ENCODE measurements at regions not wholly inside any gene's neighbourhood (a gene's known extent, or its start where the extent isn't known, plus 50 kb on each side); places are given as distances from the start of the nearest gene placed in this dataset.

DNA sequence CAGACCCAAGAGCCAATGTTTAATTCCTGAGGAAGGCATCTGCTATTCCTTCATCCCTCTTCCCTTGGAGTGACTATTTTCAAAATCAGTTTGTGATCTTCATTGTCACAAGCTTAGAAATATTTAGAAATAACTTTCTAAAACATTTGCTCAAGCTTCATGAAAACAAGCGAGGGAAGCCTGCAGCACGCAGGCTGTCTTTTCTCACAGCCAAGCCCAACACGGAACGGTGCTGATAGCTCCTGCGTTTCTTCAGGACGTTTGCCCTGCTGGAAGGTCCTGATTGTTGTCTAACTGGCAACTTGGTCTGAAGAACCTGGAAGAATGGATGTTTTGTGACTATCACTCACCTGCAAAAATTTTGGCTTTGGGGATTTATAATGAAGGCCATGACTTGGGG lies 152.5 kb downstream of the FGF9 start:
- Histone ChIP-seq H3K4me3 (no peak overlapping the region), H3K27ac (no peak overlapping the region), H3K4me1 (ENCODE audit: control insufficient read depth in 1 of 2, low read depth in 2 of 2) (no peaks in the 10 kb centered on the region), H3K36me3 (no peaks in the 10 kb centered on the region), H3K27me3 (replicated peaks; ENCODE audit: insufficient read depth) (no peaks in the 10 kb centered on the region), H3K9me3 (no peaks in the 10 kb centered on the region)
- DNase-seq (ENCODE audit: low spot score) (no peak), ATAC-seq (ENCODE audit: insufficient number of reproducible peaks, low FRiP score, low read depth) (no peak)
- TF ChIP-seq, protein P1, sequence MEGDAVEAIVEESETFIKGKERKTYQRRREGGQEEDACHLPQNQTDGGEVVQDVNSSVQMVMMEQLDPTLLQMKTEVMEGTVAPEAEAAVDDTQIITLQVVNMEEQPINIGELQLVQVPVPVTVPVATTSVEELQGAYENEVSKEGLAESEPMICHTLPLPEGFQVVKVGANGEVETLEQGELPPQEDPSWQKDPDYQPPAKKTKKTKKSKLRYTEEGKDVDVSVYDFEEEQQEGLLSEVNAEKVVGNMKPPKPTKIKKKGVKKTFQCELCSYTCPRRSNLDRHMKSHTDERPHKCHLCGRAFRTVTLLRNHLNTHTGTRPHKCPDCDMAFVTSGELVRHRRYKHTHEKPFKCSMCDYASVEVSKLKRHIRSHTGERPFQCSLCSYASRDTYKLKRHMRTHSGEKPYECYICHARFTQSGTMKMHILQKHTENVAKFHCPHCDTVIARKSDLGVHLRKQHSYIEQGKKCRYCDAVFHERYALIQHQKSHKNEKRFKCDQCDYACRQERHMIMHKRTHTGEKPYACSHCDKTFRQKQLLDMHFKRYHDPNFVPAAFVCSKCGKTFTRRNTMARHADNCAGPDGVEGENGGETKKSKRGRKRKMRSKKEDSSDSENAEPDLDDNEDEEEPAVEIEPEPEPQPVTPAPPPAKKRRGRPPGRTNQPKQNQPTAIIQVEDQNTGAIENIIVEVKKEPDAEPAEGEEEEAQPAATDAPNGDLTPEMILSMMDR (IDR thresholded peaks at IDR 0.05) = no peak

DNA sequence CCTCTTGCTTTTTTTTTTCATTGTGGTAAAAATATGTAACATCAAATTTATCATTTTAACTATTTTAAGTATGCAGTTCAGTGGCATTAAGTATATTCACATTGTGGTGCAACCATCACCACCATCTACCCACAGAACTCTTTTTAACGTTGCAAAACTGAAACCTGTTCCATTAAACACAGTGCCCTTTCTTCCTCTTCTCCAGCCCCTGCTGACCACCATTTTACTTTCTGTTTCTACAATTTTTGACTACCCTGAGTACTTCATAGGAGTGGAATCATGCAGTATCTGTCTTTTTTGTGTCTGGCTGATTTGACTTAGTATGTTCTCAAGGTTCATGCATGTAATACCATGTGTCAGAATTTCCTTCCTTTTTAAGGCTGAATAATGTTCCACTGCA lies 153.1 kb downstream of the FGF9 start:
- TF ChIP-seq, protein P1 (IDR thresholded peaks at IDR 0.05) = no peak
- H3K4me3 ChIP-seq = no peak overlapping the region
- no peaks in the 10 kb centered on the region for H3K36me3 ChIP-seq
- H3K27me3 ChIP-seq (replicated peaks; ENCODE audit: insufficient read depth) = no peaks in the 10 kb centered on the region
- no peak for ATAC-seq (ENCODE audit: insufficient number of reproducible peaks, low FRiP score, low read depth)
- DNase-seq (ENCODE audit: low spot score) = no peak
- no peak overlapping the region for H3K27ac ChIP-seq
- H3K9me3 ChIP-seq = no peaks in the 10 kb centered on the region
- H3K4me1 ChIP-seq (ENCODE audit: control insufficient read depth in 1 of 2, low read depth in 2 of 2) = no peaks in the 10 kb centered on the region

DNA sequence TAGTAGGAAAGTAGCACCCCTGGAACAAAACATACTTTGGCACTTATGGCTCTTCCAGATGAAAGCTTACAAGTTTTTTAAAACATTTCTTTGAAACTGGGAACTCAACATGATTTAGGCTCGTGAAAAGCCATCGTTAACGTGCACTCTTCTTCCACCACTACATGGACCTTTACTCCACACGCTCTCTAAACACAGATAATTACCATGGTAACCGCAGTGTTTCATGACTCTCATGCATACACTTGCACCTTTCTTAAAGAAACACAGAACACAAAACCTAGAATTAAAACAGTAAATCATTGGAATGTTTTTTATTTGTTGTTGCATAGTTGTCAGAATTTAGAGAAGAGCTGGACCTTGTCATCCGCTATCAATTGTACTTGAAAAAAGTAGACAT lies 154.3 kb downstream of the FGF9 start:
- Histone ChIP-seq H3K4me1 (ENCODE audit: control insufficient read depth in 1 of 2, low read depth in 2 of 2) (no peaks in the 10 kb centered on the region), H3K36me3 (no peaks in the 10 kb centered on the region), H3K9me3 (no peaks in the 10 kb centered on the region), H3K27ac (no peak overlapping the region), H3K27me3 (replicated peaks; ENCODE audit: insufficient read depth) (no peaks in the 10 kb centered on the region), H3K4me3 (no peak overlapping the region)
- no peak for ATAC-seq (ENCODE audit: insufficient number of reproducible peaks, low FRiP score, low read depth)
- DNase-seq (ENCODE audit: low spot score) = no peak
- TF ChIP-seq, protein P1 (IDR thresholded peaks at IDR 0.05) = no peak

DNA sequence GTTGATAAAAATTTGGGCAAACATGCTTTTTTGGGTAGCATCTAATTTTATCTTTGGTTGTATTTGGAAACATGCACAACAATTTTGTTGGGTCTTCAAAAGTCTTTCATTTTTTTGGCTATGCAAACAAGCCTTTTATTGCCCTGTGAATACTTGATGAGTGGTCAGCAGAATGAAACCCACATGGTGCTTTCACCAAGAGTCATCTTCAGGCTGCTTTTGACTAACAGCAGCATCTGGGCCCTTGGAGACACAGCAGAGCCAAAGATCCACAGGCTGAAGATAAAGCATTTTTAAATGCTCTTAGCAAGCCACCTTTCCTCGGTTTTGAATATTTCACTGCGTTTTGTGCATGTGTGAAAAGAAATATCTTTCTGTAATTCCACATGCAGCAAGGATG lies 154.9 kb downstream of the FGF9 start:
- Histone ChIP-seq H3K27me3 (replicated peaks; ENCODE audit: insufficient read depth) (no peaks in the 10 kb centered on the region), H3K9me3 (no peaks in the 10 kb centered on the region), H3K36me3 (no peaks in the 10 kb centered on the region), H3K4me3 (no peak overlapping the region), H3K27ac (no peak overlapping the region), H3K4me1 (ENCODE audit: control insufficient read depth in 1 of 2, low read depth in 2 of 2) (no peaks in the 10 kb centered on the region)
- TF ChIP-seq, protein P1 (IDR thresholded peaks at IDR 0.05) = no peak
- no peak for DNase-seq (ENCODE audit: low spot score)
- no peak for ATAC-seq (ENCODE audit: insufficient number of reproducible peaks, low FRiP score, low read depth)

GRCh38 chr13:21826214-21827015 lies 155.5 kb downstream of the FGF9 start:
- ATAC-seq (ENCODE audit: insufficient number of reproducible peaks, low FRiP score, low read depth) = no peak
- DNase-seq (ENCODE audit: low spot score) = no peak
- TF ChIP-seq, protein P1 (IDR thresholded peaks at IDR 0.05) = no peak
- Histone ChIP-seq H3K9me3 (no peaks in the 10 kb centered on the region), H3K27ac (no peak overlapping the region), H3K36me3 (no peaks in the 10 kb centered on the region), H3K4me1 (ENCODE audit: control insufficient read depth in 1 of 2, low read depth in 2 of 2) (no peaks in the 10 kb centered on the region), H3K4me3 (no peak overlapping the region), H3K27me3 (replicated peaks; ENCODE audit: insufficient read depth) (no peaks in the 10 kb centered on the region)
